Mesenchymal stem cell (in vitro differentiated cells and primary cell): ENCODE measurements at regions not wholly inside any gene's neighbourhood (a gene's known extent, or its start where the extent isn't known, plus 50 kb on each side); places are given as distances from the start of the nearest gene placed in this dataset.

Experiments
- DNase-seq: peaks from one replicate; pipeline ENCODE4 v3.0.0-alpha.2; 2013
- H2AFZ ChIP-seq: one replicate; pipeline ENCODE4 v1.6.1; 2013; ENCODE audit warnings: low read depth, mild to moderate bottlenecking, control low read depth, inconsistent platforms, low read length, moderate library complexity
- H2AK5ac ChIP-seq: 2 replicates; pipeline ENCODE4 v1.6.1; 2013; ENCODE audit warnings: low read length, moderate library complexity, mild to moderate bottlenecking, inconsistent platforms; ENCODE audit not compliant: severe bottlenecking
- H2BK120ac ChIP-seq: one replicate; pipeline ENCODE4 v1.6.1; 2013; ENCODE audit warnings: low read depth, mild to moderate bottlenecking, inconsistent platforms, low read length, moderate library complexity
- H2BK12ac ChIP-seq, 2 experiments: one replicate each; pipeline ENCODE4 v1.6.1; 2013; ENCODE audit warnings: inconsistent platforms in 2 of 2, low read length in 2 of 2, mild to moderate bottlenecking in 2 of 2, moderate library complexity in 2 of 2, control low read depth in 1 of 2
- H2BK15ac ChIP-seq: one replicate; pipeline ENCODE4 v1.6.1; 2013; ENCODE audit warnings: mild to moderate bottlenecking, low read depth, inconsistent platforms; ENCODE audit not compliant: poor library complexity, severe bottlenecking
- H2BK5ac ChIP-seq: 2 replicates; pipeline ENCODE4 v1.6.1; 2013; ENCODE audit warnings: low read depth, mild to moderate bottlenecking, low read length, control low read depth, inconsistent platforms; ENCODE audit not compliant: poor library complexity, severe bottlenecking
- H3K14ac ChIP-seq, 2 experiments: one replicate each; pipeline ENCODE4 v1.6.1; 2013; ENCODE audit warnings: inconsistent platforms in 2 of 2, low read length in 2 of 2, control low read depth in 1 of 2, mild to moderate bottlenecking in 1 of 2, moderate library complexity in 1 of 2
- H3K18ac ChIP-seq, 2 experiments: one replicate each; pipeline ENCODE4 v1.6.1; 2013; ENCODE audit warnings: inconsistent platforms in 2 of 2, low read length in 2 of 2, control low read depth in 1 of 2, low read depth in 1 of 2, mild to moderate bottlenecking in 1 of 2
- H3K23ac ChIP-seq, 2 experiments: one replicate each; pipeline ENCODE4 v1.6.1; 2013; ENCODE audit warnings: inconsistent platforms in 2 of 2, low read length in 2 of 2, mild to moderate bottlenecking in 2 of 2, moderate library complexity in 2 of 2, control low read depth in 1 of 2
- H3K27ac ChIP-seq: 2 replicates; pipeline ENCODE4 v1.5.1; 2013; ENCODE audit warnings: mild to moderate bottlenecking, moderate library complexity, low read length, control low read depth, inconsistent platforms; ENCODE audit not compliant: poor library complexity, severe bottlenecking
- H3K27me3 ChIP-seq, 2 experiments: 2 replicates each; pipeline versions ENCODE4 v1.6.1 to v1.7.0; 2013; ENCODE audit warnings: low read length in 2 of 2, mild to moderate bottlenecking in 2 of 2, moderate library complexity in 2 of 2, control low read depth in 1 of 2, inconsistent platforms in 1 of 2; ENCODE audit not compliant: control insufficient read depth in 1 of 2, insufficient read depth in 1 of 2
- H3K36me3 ChIP-seq, 2 experiments: 2 replicates each; pipeline versions ENCODE4 v1.6.1 to v1.7.0; 2013; ENCODE audit warnings: low read length in 2 of 2, control low read depth in 1 of 2, inconsistent platforms in 1 of 2, low read depth in 1 of 2, mild to moderate bottlenecking in 1 of 2; ENCODE audit not compliant: insufficient read depth in 2 of 2, control insufficient read depth in 1 of 2
- H3K4ac ChIP-seq, 2 experiments: one replicate each; pipeline ENCODE4 v1.6.1; 2013; ENCODE audit warnings: inconsistent platforms in 2 of 2, low read length in 2 of 2, mild to moderate bottlenecking in 2 of 2, moderate library complexity in 2 of 2, control low read depth in 1 of 2, low read depth in 1 of 2
- H3K4me1 ChIP-seq: 2 replicates; pipeline ENCODE4 v1.6.1; 2013; ENCODE audit warnings: low read depth, low read length, control low read depth; ENCODE audit not compliant: control insufficient read depth, insufficient read depth
- H3K4me2 ChIP-seq: 2 replicates; pipeline ENCODE4 v1.6.1; 2013; ENCODE audit warnings: low read length, mild to moderate bottlenecking, inconsistent platforms; ENCODE audit not compliant: poor library complexity, severe bottlenecking
- H3K4me3 ChIP-seq, 2 experiments: 2 replicates each; pipeline versions ENCODE4 v1.5.1 to v1.7.0; 2013; ENCODE audit warnings: low read length in 2 of 2, mild to moderate bottlenecking in 2 of 2, control low read depth in 1 of 2, low read depth in 1 of 2; ENCODE audit not compliant: insufficient read depth in 1 of 2
- H3K79me1 ChIP-seq: replicated peaks from 2 replicates; pipeline ENCODE4 v1.6.1; 2013; ENCODE audit warnings: mild to moderate bottlenecking, control low read depth, low read length, inconsistent platforms; ENCODE audit not compliant: poor library complexity, severe bottlenecking
- H3K9ac ChIP-seq: 2 replicates; pipeline ENCODE4 v1.7.0; 2013; ENCODE audit warnings: mild to moderate bottlenecking, low read length, moderate library complexity
- H3K9me3 ChIP-seq: 2 replicates; pipeline ENCODE4 v1.7.0; 2013; ENCODE audit warnings: mild to moderate bottlenecking, low read length; ENCODE audit not compliant: control insufficient read depth
- H4K8ac ChIP-seq: one replicate; pipeline ENCODE4 v1.6.1; 2013; ENCODE audit warnings: inconsistent platforms, mild to moderate bottlenecking, low read length, moderate library complexity
- H4K91ac ChIP-seq: one replicate; pipeline ENCODE4 v1.6.1; 2013; ENCODE audit warnings: mild to moderate bottlenecking, low read length, inconsistent platforms
- WGBS: methylation state at CpG from one replicate; pipeline ENCODE4 v1.1.7; 2013; ENCODE audit warnings: mixed read lengths; 5-methylcytosine and 5-hydroxymethylcytosine counted together

DNA sequence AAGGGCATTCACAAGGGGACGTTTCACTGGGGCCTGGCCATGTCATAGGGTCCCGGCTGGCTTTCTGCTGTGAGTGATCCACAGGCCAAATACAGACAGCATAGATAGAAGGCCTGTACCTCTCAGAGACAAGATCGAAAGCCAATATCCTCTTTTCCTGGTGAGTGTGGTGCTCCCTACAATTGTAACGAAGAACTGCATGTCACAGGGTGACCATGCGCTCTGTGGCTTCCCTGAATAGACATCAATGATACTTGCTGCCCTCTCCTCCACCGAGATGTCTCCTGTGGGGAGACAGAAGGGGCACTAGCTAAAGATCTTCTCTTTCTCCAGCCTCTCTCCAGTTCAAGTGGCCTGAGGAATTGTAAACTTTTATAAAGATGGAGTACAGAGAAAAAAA, 226.1 kb upstream of the POU2AF2 start:
- H2AK5ac ChIP-seq = no peak overlapping the region
- H4K8ac ChIP-seq = no peak overlapping the region
- no peaks in the 10 kb centered on the region for H3K27me3 ChIP-seq
- no peaks in the 10 kb centered on the region for H3K4me1 ChIP-seq
- H3K27ac ChIP-seq = no peak overlapping the region
- no peak overlapping the region for H2BK12ac ChIP-seq
- H3K9me3 ChIP-seq = no peaks in the 10 kb centered on the region
- H3K4ac ChIP-seq = no peak overlapping the region
- no peaks in the 10 kb centered on the region for H3K36me3 ChIP-seq
- H2AFZ ChIP-seq = no peak overlapping the region
- no peak overlapping the region for H2BK120ac ChIP-seq
- no peak overlapping the region for H2BK15ac ChIP-seq
- 35% methylated on average over 5 of the region's 6 CpGs for WGBS
- DNase-seq = no peak
- H2BK5ac ChIP-seq = no peak overlapping the region
- no peak overlapping the region for H3K23ac ChIP-seq
- peak overlapping the region; percentile 58 for H3K9ac ChIP-seq
- H3K14ac ChIP-seq = no peak overlapping the region
- H3K4me3 ChIP-seq = no peak overlapping the region
- no peaks in the 10 kb centered on the region for H3K79me1 ChIP-seq
- H4K91ac ChIP-seq = no peak overlapping the region
- H3K18ac ChIP-seq = peak overlapping the region in 1 of 2 experiments; percentile 17
- H3K4me2 ChIP-seq = no peak overlapping the region

DNA sequence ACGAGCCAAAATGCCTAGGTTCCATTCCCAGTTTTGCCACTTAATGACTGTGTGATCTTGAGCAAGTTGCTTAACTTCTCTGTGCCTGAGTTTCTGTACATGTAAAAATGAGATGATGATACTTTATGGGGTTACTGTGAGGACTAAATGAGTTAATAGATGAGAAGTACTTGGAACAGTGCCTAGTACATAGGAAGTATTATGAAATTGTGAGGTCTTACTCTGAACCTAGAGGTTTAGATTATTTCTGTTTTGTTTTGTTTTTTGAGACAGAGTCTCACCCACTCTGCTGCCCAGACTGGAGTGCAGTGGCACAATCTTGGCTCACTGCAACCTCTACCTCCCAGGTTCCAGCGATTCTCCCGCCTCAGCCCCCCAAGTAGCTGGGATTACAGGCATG, 227.0 kb upstream of the POU2AF2 start:
- H3K4ac ChIP-seq = no peak overlapping the region
- H3K4me3 ChIP-seq = no peak overlapping the region
- no peak overlapping the region for H3K18ac ChIP-seq
- no peaks in the 10 kb centered on the region for H3K27me3 ChIP-seq
- H3K9me3 ChIP-seq = no peaks in the 10 kb centered on the region
- H3K9ac ChIP-seq = no peak overlapping the region
- no peak overlapping the region for H3K23ac ChIP-seq
- no peak overlapping the region for H2AK5ac ChIP-seq
- no peak overlapping the region for H2BK120ac ChIP-seq
- H3K79me1 ChIP-seq = no peaks in the 10 kb centered on the region
- H4K91ac ChIP-seq = no peak overlapping the region
- H2BK15ac ChIP-seq = no peak overlapping the region
- H3K14ac ChIP-seq = no peak overlapping the region
- H2BK5ac ChIP-seq = no peak overlapping the region
- no peaks in the 10 kb centered on the region for H3K36me3 ChIP-seq
- 60% methylated on average over 3 of the region's 3 CpGs for WGBS
- no peak overlapping the region for H3K27ac ChIP-seq
- H3K4me1 ChIP-seq = no peaks in the 10 kb centered on the region
- no peak overlapping the region for H2AFZ ChIP-seq
- no peak overlapping the region for H2BK12ac ChIP-seq
- H3K4me2 ChIP-seq = no peak overlapping the region
- H4K8ac ChIP-seq = no peak overlapping the region
- no peak for DNase-seq

DNA sequence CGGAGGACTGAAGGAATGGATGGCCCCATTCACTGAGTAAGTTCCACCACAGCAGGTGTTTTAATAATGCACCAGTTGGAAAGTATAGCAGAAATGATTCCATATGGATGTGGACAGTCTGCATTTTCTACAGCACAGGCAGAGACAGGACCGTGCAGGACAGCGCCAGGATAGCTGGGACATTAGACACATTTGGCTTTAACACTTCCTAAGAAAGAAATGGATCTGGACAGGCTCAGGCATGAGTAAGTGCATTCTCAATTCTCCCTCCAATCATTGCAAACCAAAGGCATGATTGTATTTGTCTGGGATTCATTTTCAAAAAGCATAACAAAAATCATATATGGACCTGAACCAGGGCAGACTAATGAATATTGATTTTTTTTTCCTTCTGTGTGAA, 233.0 kb upstream of the POU2AF2 start:
- no peaks in the 10 kb centered on the region for H3K79me1 ChIP-seq
- no peak overlapping the region for H3K14ac ChIP-seq
- H3K9ac ChIP-seq = no peak overlapping the region
- H3K23ac ChIP-seq = no peak overlapping the region
- no peak overlapping the region for H3K4me2 ChIP-seq
- H3K36me3 ChIP-seq = no peaks in the 10 kb centered on the region
- H4K91ac ChIP-seq = no peak overlapping the region
- H3K27me3 ChIP-seq = no peaks in the 10 kb centered on the region
- H2AK5ac ChIP-seq = no peak overlapping the region
- no peaks in the 10 kb centered on the region for H3K9me3 ChIP-seq
- H3K4ac ChIP-seq = no peak overlapping the region
- H2BK15ac ChIP-seq = no peak overlapping the region
- H3K27ac ChIP-seq = no peak overlapping the region
- no peak overlapping the region for H2AFZ ChIP-seq
- 96% methylated on average over 3 of the region's 3 CpGs for WGBS
- no peak for DNase-seq
- H3K18ac ChIP-seq = no peak overlapping the region
- H3K4me1 ChIP-seq = no peaks in the 10 kb centered on the region
- H4K8ac ChIP-seq = no peak overlapping the region
- H3K4me3 ChIP-seq = no peak overlapping the region
- H2BK5ac ChIP-seq = no peak overlapping the region
- H2BK120ac ChIP-seq = no peak overlapping the region
- H2BK12ac ChIP-seq = no peak overlapping the region

DNA sequence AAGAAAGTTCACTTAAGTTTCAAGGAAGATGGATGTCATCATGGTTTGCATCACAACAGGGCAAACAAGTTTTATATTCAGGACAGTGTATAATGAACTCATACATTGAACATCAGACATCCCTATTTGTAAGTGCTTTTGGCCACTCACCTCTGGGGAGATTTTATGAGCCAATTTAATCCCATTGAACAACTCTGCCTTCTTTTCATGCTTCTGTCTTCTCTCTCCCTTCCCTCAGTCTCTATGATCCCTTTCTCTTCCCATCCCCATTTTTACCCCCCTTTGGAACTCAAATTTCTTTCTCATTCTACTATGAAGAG, 234.3 kb upstream of the POU2AF2 start:
- Histone ChIP-seq H4K91ac (no peak overlapping the region), H3K36me3 (no peaks in the 10 kb centered on the region), H4K8ac (no peak overlapping the region), H3K14ac (no peak overlapping the region), H3K9ac (no peak overlapping the region), H3K4me2 (no peak overlapping the region), H2BK12ac (no peak overlapping the region), H2AFZ (no peak overlapping the region), H2BK15ac (no peak overlapping the region), H3K9me3 (no peaks in the 10 kb centered on the region), H3K27me3 (no peaks in the 10 kb centered on the region), H3K23ac (no peak overlapping the region), H3K27ac (no peak overlapping the region), H2AK5ac (no peak overlapping the region), H2BK5ac (no peak overlapping the region), H3K4ac (no peak overlapping the region), H3K4me1 (no peaks in the 10 kb centered on the region), H3K4me3 (no peak overlapping the region), H3K79me1 (no peaks in the 10 kb centered on the region), H2BK120ac (no peak overlapping the region), H3K18ac (no peak overlapping the region)
- DNase-seq = no peak
